Astrocyte (in vitro differentiated cells and primary cell): ENCODE measurements at regions not wholly inside any gene's neighbourhood (a gene's known extent, or its start where the extent isn't known, plus 50 kb on each side); places are given as distances from the start of the nearest gene placed in this dataset.

Source experiments
- DNase-seq: peaks from one replicate; pipeline ENCODE4 v3.0.0-alpha.2; 2010; ENCODE audit warnings: low read depth
- FAIRE-seq: peaks from 2 replicates; lab custom pipeline; 2011; peaks lifted over from hg19 to GRCh38; lab: Jason Lieb, UNC
- H2AFZ ChIP-seq: 2 replicates; pipeline ENCODE4 v1.6.0; 2012; ENCODE audit warnings: low read depth, low read length, inconsistent platforms
- H3K27ac ChIP-seq: 2 replicates; pipeline ENCODE4 v1.5.1; 2011; ENCODE audit warnings: low read depth, low read length, inconsistent platforms
- H3K27me3 ChIP-seq: 2 replicates; pipeline ENCODE4 v1.6.0; 2011; ENCODE audit warnings: low read length, inconsistent platforms; ENCODE audit not compliant: insufficient read depth
- H3K36me3 ChIP-seq: 2 replicates; pipeline ENCODE4 v1.5.1; 2011; ENCODE audit warnings: low read length, inconsistent platforms; ENCODE audit not compliant: insufficient read depth
- H3K4me1 ChIP-seq: 2 replicates; pipeline ENCODE4 v1.5.1; 2011; ENCODE audit warnings: low read length, inconsistent platforms; ENCODE audit not compliant: insufficient read depth
- H3K4me2 ChIP-seq: 2 replicates; pipeline ENCODE4 v1.6.0; 2012; ENCODE audit warnings: low read length, inconsistent platforms
- H3K4me3 ChIP-seq: 2 replicates; pipeline ENCODE4 v1.5.1; 2011; ENCODE audit warnings: low read depth, mild to moderate bottlenecking, low read length, inconsistent platforms; ENCODE audit not compliant: insufficient read depth
- H3K79me2 ChIP-seq: 2 replicates; pipeline ENCODE4 v1.6.0; 2012; ENCODE audit warnings: mild to moderate bottlenecking, low read length, inconsistent platforms; ENCODE audit not compliant: insufficient read depth
- H3K9ac ChIP-seq: 2 replicates; pipeline ENCODE4 v1.6.0; 2012; ENCODE audit warnings: mild to moderate bottlenecking, low read length, inconsistent platforms
- H3K9me3 ChIP-seq: 2 replicates; pipeline ENCODE4 v1.5.1; 2012; ENCODE audit warnings: low read depth, mild to moderate bottlenecking, low read length, inconsistent platforms; ENCODE audit not compliant: insufficient read depth
- H4K20me1 ChIP-seq: 2 replicates; pipeline ENCODE4 v1.6.0; 2012; ENCODE audit warnings: low read length, inconsistent platforms; ENCODE audit not compliant: insufficient read depth
- H3K27ac Mint-ChIP-seq: one replicate; pipeline ENCODE4 v1.8.0; 2021; ENCODE audit warnings: mild to moderate bottlenecking, mixed read lengths; ENCODE audit not compliant: unreplicated experiment
- H3K27me3 Mint-ChIP-seq: one replicate; pipeline ENCODE4 v1.8.0; 2021; ENCODE audit warnings: low read depth, mixed read lengths; ENCODE audit not compliant: unreplicated experiment
- H3K36me3 Mint-ChIP-seq: one replicate; pipeline ENCODE4 v1.8.0; 2021; ENCODE audit warnings: low read depth, mixed read lengths; ENCODE audit not compliant: unreplicated experiment
- H3K4me1 Mint-ChIP-seq: one replicate; pipeline ENCODE4 v1.8.0; 2021; ENCODE audit warnings: low read depth, mixed read lengths; ENCODE audit not compliant: unreplicated experiment
- H3K4me3 Mint-ChIP-seq: one replicate; pipeline ENCODE4 v1.8.0; 2021; ENCODE audit warnings: mild to moderate bottlenecking, moderate library complexity, mixed read lengths; ENCODE audit not compliant: unreplicated experiment
- H3K9me3 Mint-ChIP-seq: one replicate; pipeline ENCODE4 v1.8.0; 2021; ENCODE audit warnings: mild to moderate bottlenecking, mixed read lengths; ENCODE audit not compliant: unreplicated experiment
- EZH2 ChIP-seq: IDR thresholded peaks from 2 replicates; pipeline ENCODE4 v1.6.1; 2012; ENCODE audit warnings: mild to moderate bottlenecking, low read length, inconsistent platforms; ENCODE audit not compliant: insufficient read depth
- TF ChIP-seq, protein P1 (sequence below): IDR thresholded peaks from 2 replicates; pipeline ENCODE4 v1.5.1; 2011; ENCODE audit warnings: low read depth, mild to moderate bottlenecking, inconsistent platforms, low read length, moderate library complexity; ENCODE audit not compliant: insufficient read depth

DNA sequence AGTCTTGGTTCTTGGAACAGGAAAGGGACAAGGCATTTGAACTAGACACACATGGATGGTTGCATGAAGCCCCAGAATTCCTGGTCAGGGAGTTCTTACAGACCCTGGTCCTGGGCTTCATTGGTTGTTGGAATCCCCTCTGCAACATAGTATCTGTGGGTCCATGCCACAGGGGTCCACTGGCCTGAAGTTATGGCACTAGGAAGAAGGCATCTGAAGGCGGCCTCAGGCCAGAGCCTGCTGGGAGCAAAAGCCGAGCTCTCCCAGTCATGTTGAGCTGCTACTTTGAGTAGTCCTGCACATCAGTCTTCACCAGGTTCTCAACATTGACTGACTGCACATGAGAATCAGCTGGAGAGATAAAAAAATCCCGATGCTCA lies 71.1 kb upstream of the PITX1 start:
- H4K20me1 ChIP-seq = no peaks in the 10 kb centered on the region
- H3K27me3 ChIP-seq = peaks cover 10% of the 10 kb centered on the region
- H3K4me1 ChIP-seq = no peaks in the 10 kb centered on the region
- H3K36me3 ChIP-seq = no peaks in the 10 kb centered on the region
- FAIRE-seq (no peak), DNase-seq (no peak)
- TF ChIP-seq, protein P1, sequence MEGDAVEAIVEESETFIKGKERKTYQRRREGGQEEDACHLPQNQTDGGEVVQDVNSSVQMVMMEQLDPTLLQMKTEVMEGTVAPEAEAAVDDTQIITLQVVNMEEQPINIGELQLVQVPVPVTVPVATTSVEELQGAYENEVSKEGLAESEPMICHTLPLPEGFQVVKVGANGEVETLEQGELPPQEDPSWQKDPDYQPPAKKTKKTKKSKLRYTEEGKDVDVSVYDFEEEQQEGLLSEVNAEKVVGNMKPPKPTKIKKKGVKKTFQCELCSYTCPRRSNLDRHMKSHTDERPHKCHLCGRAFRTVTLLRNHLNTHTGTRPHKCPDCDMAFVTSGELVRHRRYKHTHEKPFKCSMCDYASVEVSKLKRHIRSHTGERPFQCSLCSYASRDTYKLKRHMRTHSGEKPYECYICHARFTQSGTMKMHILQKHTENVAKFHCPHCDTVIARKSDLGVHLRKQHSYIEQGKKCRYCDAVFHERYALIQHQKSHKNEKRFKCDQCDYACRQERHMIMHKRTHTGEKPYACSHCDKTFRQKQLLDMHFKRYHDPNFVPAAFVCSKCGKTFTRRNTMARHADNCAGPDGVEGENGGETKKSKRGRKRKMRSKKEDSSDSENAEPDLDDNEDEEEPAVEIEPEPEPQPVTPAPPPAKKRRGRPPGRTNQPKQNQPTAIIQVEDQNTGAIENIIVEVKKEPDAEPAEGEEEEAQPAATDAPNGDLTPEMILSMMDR = no peak
- TF ChIP-seq EZH2 = no peak
- H3K4me3 Mint-ChIP-seq = no peak overlapping the region
- no peak overlapping the region for H3K9ac ChIP-seq
- no peak overlapping the region for H3K27ac ChIP-seq
- no peaks in the 10 kb centered on the region for H3K79me2 ChIP-seq
- H3K4me1 Mint-ChIP-seq = peaks cover 3% of the 10 kb centered on the region
- H3K9me3 Mint-ChIP-seq = no peaks in the 10 kb centered on the region
- no peaks in the 10 kb centered on the region for H3K9me3 ChIP-seq
- H3K27ac Mint-ChIP-seq = no peak overlapping the region
- no peak overlapping the region for H3K4me3 ChIP-seq
- H3K4me2 ChIP-seq = no peak overlapping the region
- H3K27me3 Mint-ChIP-seq = peaks cover 44% of the 10 kb centered on the region
- H3K36me3 Mint-ChIP-seq = no peaks in the 10 kb centered on the region
- H2AFZ ChIP-seq = no peak overlapping the region

DNA sequence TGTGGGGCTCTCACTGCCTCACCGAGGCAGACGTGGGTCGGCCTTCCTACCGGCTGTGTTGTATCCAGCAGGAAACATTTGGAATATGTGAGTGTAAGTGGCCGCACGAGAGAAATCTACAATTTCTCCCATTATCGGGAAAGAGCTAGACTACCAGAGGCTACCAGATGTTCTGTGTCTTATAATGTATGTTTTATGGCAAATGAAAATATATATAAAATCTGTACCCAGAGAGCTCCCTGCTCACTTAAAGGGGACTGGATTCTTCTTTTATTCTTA lies 69.5 kb upstream of the PITX1 start:
- Mint-ChIP-seq H3K27me3 (peaks cover 41% of the 10 kb centered on the region), H3K9me3 (no peaks in the 10 kb centered on the region), H3K36me3 (no peaks in the 10 kb centered on the region), H3K4me3 (no peak overlapping the region), H3K27ac (no peak overlapping the region), H3K4me1 (peaks cover 3% of the 10 kb centered on the region)
- no peaks in the 10 kb centered on the region for H4K20me1 ChIP-seq
- no peak for TF ChIP-seq EZH2
- TF ChIP-seq, protein P1 = no peak
- no peaks in the 10 kb centered on the region for H3K36me3 ChIP-seq
- H3K9ac ChIP-seq = no peak overlapping the region
- H3K9me3 ChIP-seq = no peaks in the 10 kb centered on the region
- DNase-seq = no peak
- no peak overlapping the region for H3K4me3 ChIP-seq
- no peak overlapping the region for H3K4me2 ChIP-seq
- no peak overlapping the region for H2AFZ ChIP-seq
- peaks cover 12% of the 10 kb centered on the region for H3K27me3 ChIP-seq
- no peak overlapping the region for H3K27ac ChIP-seq
- no peak for FAIRE-seq
- no peaks in the 10 kb centered on the region for H3K79me2 ChIP-seq
- H3K4me1 ChIP-seq = no peaks in the 10 kb centered on the region

DNA sequence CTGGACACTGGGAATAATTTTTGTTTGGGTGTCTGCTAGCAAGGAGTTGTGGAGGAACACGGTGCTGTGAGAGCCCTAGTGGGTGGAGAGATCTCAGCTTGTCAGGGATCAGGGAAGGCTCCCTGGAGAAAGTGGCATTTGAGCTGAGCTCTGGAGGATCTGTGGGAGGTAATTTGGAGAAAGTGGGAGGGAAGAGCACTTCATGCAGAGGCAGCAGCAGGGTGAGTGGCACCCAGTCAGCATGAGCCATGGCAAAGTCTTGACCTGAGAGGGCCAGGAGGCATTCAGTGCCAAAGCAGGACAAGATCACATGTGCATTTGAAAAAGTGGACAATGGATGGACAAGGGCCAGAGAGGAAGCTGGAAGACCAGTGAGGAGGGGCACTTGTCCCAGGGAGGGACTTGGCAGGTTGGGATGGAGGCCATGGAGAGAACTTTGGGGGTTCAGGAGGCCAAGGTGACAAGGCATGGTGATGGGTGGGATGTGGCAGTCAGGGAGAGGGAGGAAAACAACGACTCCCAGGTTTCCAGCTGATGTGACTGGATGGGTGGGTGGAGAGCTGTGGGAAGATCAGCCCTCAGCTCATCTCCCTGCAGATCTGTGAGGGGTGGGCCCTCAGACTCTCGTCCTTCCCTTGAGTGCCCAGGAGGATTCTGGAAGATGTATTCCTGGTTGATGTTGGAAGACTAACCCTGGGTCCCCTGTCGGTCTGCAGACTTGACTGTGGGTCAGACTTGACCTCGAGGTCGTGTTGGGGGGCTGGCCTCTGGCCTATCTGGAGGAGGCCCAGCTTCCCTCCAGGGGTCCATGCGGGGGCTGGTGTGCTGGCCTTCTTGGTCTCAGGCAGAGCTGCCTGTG lies 68.9 kb upstream of the PITX1 start:
- H4K20me1 ChIP-seq = no peaks in the 10 kb centered on the region
- H3K27ac ChIP-seq = no peak overlapping the region
- peaks cover 35% of the 10 kb centered on the region for H3K27me3 Mint-ChIP-seq
- H3K27me3 ChIP-seq = peaks cover 10% of the 10 kb centered on the region
- H3K4me3 ChIP-seq = no peak overlapping the region
- H3K36me3 Mint-ChIP-seq = no peaks in the 10 kb centered on the region
- no peak for DNase-seq
- H3K4me3 Mint-ChIP-seq = no peak overlapping the region
- H3K4me1 Mint-ChIP-seq = peaks cover 3% of the 10 kb centered on the region
- TF ChIP-seq EZH2 = no peak
- TF ChIP-seq, protein P1 = no peak
- FAIRE-seq = no peak
- H3K9me3 Mint-ChIP-seq = no peaks in the 10 kb centered on the region
- H3K36me3 ChIP-seq = no peaks in the 10 kb centered on the region
- no peak overlapping the region for H3K4me2 ChIP-seq
- H3K27ac Mint-ChIP-seq = no peak overlapping the region
- H3K79me2 ChIP-seq = no peaks in the 10 kb centered on the region
- H3K9ac ChIP-seq = no peak overlapping the region
- no peaks in the 10 kb centered on the region for H3K9me3 ChIP-seq
- H2AFZ ChIP-seq = no peak overlapping the region
- H3K4me1 ChIP-seq = no peaks in the 10 kb centered on the region
